Stimulated activated CD4-positive, alpha-beta T cell treated with anti-CD3 and anti-CD28 coated beads, Interleukin-4, amount 100 ng/mL, for 24 hours (primary cell): ENCODE measurements at regions not wholly inside any gene's neighbourhood (a gene's known extent, or its start where the extent isn't known, plus 50 kb on each side); places are given as distances from the start of the nearest gene placed in this dataset.

Source experiments
- DNase-seq: peaks from one replicate; pipeline ENCODE4 v3.0.0-alpha.2; 2020

- DNase-seq = no peak
Measured at GRCh38 chr2:64383016-64383591, 70.9 kb upstream of the LGALSL start.

GRCh38 chr2:64383881-64384280, 70.1 kb upstream of the LGALSL start:
- DNase-seq = no peak

GRCh38 chr2:64386676-64387075, 67.3 kb upstream of the LGALSL start:
- no peak for DNase-seq

GRCh38 chr2:64390586-64390985, 63.4 kb upstream of the LGALSL start:
- no peak for DNase-seq

- no peak for DNase-seq
Measured at GRCh38 chr2:64391424-64391823, 62.5 kb upstream of the LGALSL start.

GRCh38 chr2:64391940-64392339, 62.0 kb upstream of the LGALSL start:
- no peak for DNase-seq

- no peak for DNase-seq
Measured at GRCh38 chr2:64392529-64392928, 61.4 kb upstream of the LGALSL start.

- no peak for DNase-seq
Measured at GRCh38 chr2:64393383-64394010, 60.5 kb upstream of the LGALSL start.

GRCh38 chr2:64394153-64394552, 59.8 kb upstream of the LGALSL start:
- DNase-seq = no peak

- no peak for DNase-seq
Measured at GRCh38 chr2:64396001-64396400, 58.0 kb upstream of the LGALSL start.

GRCh38 chr2:64396551-64396950, 57.4 kb upstream of the LGALSL start:
- no peak for DNase-seq

- no peak for DNase-seq
Measured at GRCh38 chr2:64398516-64399129, 55.3 kb upstream of the LGALSL start.

- DNase-seq = no peak
Measured at GRCh38 chr2:64399521-64399920, 54.4 kb upstream of the LGALSL start.

GRCh38 chr2:64400105-64400728, 53.7 kb upstream of the LGALSL start:
- no peak for DNase-seq

GRCh38 chr2:64400733-64401528, 53.0 kb upstream of the LGALSL start:
- no peak for DNase-seq

- DNase-seq = no peak
Measured at GRCh38 chr2:64401529-64401880, 52.5 kb upstream of the LGALSL start.

- DNase-seq = no peak
Measured at GRCh38 chr2:64402876-64403275, 51.1 kb upstream of the LGALSL start.

- no peak for DNase-seq
Measured at GRCh38 chr2:64403426-64403825, 50.5 kb upstream of the LGALSL start.

- DNase-seq = no peak
Measured at GRCh38 chr2:64404002-64404731, 49.8 kb upstream of the LGALSL start.
